Skeletal muscle satellite cell (primary cell): ENCODE measurements at regions not wholly inside any gene's neighbourhood (a gene's known extent, or its start where the extent isn't known, plus 50 kb on each side); places are given as distances from the start of the nearest gene placed in this dataset.

Experiments
- H3K27me3 ChIP-seq: 2 replicates; pipeline ENCODE4 v1.7.0; 2013; ENCODE audit warnings: low read length; ENCODE audit not compliant: control insufficient read depth, insufficient read depth
- H3K36me3 ChIP-seq: 2 replicates; pipeline ENCODE4 v1.7.0; 2013; ENCODE audit warnings: mild to moderate bottlenecking, control low read depth, low read length; ENCODE audit not compliant: insufficient read depth
- H3K4me1 ChIP-seq: 2 replicates; pipeline ENCODE4 v1.7.0; 2013; ENCODE audit warnings: low read length; ENCODE audit not compliant: control insufficient read depth, insufficient read depth
- H3K4me2 ChIP-seq: 2 replicates; pipeline ENCODE4 v1.7.0; 2013; ENCODE audit warnings: mild to moderate bottlenecking, low read length
- H3K4me3 ChIP-seq: 2 replicates; pipeline ENCODE4 v1.7.0; 2013; ENCODE audit warnings: low read length
- H3K9ac ChIP-seq: 2 replicates; pipeline ENCODE4 v1.7.0; 2013; ENCODE audit warnings: mild to moderate bottlenecking, low read depth, low read length, moderate library complexity
- H3K9me3 ChIP-seq: replicated peaks from 2 replicates; pipeline ENCODE4 v1.7.0; 2013; ENCODE audit warnings: mild to moderate bottlenecking, control low read depth, low read length

DNA sequence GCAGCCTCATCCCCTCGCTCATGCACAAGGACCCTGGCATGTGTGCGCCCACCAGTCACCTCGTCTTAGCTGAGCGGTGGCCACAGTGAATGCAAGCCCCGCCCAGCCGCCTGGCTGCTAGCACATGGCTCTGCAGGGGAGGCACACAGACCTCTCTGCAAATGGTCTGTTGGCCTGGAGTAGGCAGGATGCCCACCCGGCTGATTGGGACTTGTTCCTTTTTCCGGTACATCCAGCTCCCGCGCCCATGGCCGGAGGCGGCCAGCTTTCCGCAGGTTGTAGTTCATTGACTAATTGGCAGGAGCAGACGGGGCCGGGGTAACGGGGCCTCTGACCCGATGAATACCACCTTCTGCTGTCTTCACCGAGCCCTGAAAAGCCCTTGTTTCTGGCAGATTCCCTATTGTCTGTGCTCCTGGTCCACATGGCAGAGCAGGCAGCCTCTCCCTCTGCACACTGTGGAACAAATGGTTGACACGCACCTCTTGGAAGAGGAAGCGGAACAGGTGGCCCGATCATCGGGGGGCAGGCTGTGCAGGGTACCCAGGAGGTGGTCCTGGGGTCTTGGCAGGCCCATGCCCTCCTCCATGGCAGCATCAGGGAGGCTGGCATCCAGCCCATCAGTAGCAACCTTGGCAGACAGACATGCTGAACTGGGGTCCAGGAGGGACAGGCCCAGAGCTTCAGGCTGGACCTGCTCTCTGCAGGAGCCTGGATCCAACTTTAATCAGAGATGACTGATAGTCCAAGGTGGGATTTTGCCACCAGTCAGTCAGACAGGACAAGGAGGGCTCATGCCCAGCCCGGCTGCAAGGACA is 1512.0 kb downstream of the BRD1 start:
- H3K9me3 ChIP-seq, result peaks cover 27% of the 10 kb centered on the region
- H3K27me3 ChIP-seq, result no peaks in the 10 kb centered on the region
- no peak overlapping the region for H3K4me2 ChIP-seq
- H3K4me3 ChIP-seq, result no peak overlapping the region
- H3K36me3 ChIP-seq, result no peaks in the 10 kb centered on the region
- H3K9ac ChIP-seq, result no peak overlapping the region
- H3K4me1 ChIP-seq, result no peaks in the 10 kb centered on the region

DNA sequence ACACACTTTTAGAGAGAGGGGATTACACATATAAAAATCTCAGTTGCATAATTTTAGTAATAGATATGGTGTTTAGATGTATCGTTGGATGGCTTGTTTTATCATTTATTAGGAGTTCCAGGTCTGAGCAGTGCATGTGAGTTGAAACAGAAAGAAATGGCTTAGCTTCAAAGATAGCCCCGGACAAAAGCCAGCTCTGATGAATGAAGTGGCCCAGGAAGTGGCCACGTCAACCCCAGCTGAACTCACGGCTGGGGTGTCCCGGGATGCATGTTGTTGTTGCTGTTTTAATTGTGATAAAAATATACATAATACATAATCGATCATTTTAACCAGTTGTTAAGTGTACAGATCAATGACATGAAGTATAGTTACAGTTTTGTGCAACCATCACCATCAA is 1513.6 kb downstream of the BRD1 start:
- Histone ChIP-seq H3K4me2 (no peak overlapping the region), H3K4me1 (no peaks in the 10 kb centered on the region), H3K9me3 (peaks cover 31% of the 10 kb centered on the region)

DNA sequence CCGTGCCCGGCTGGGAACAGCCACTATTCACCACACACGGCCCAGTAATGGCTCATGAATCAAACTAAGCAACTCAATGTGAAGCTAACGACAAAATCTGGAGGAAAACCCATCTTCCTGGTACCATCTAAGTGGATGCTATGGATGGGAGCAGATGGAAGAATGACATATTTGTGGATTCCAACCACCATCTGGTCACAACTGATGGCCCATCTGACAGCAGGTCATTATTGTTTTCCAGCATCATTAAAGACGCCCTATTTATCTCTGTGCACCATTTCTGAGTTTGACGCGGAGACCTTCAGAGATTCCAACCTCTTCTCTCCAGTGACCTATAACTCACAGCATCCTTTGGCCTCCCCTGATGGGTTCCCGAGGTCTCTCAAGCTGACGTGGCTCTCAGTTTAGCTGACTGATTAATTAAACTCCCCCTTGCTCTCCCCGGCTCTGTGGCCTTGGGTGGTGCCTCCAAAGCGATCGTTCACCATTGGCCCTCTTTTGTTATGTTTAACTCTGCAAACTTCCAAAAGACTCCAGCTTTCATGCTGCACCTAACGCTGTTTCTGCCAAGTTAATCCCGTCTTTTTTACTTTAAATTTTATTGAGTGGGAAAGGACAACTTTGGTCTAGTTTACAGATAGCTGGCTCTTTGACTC is 1514.4 kb downstream of the BRD1 start:
- no peak overlapping the region for H3K9ac ChIP-seq
- no peaks in the 10 kb centered on the region for H3K4me1 ChIP-seq
- H3K4me3 ChIP-seq, result no peak overlapping the region
- no peaks in the 10 kb centered on the region for H3K36me3 ChIP-seq
- H3K4me2 ChIP-seq, result no peak overlapping the region
- H3K27me3 ChIP-seq, result no peaks in the 10 kb centered on the region
- peaks cover 34% of the 10 kb centered on the region for H3K9me3 ChIP-seq

More for the DNA sequence above, 1513.6 kb downstream of the BRD1 start:
- H3K27me3 ChIP-seq, result no peaks in the 10 kb centered on the region
- no peaks in the 10 kb centered on the region for H3K36me3 ChIP-seq
- H3K9ac ChIP-seq, result no peak overlapping the region
- no peak overlapping the region for H3K4me3 ChIP-seq

DNA sequence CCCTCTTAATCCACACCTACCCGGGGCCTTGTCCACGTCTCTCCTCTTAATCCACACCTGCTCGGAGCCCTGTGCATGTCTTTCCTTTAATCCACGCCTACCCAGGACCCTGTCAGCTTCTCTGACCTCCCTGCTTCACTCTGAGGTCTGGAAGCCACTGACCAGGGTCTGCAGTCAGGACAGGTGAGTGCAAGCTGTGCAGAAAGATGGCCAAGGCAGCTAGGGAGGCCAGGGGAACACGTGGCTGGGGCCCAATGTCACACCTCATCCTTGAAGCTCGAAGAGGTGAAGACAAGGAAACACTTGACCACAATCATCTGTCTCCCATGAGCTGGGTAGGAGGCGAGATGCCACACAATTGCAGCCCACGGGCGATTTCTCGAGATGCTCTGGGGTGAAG is 1516.9 kb downstream of the BRD1 start:
- Histone ChIP-seq H3K36me3 (no peaks in the 10 kb centered on the region), H3K4me1 (no peaks in the 10 kb centered on the region), H3K4me2 (no peak overlapping the region), H3K27me3 (no peaks in the 10 kb centered on the region), H3K9me3 (peaks cover 27% of the 10 kb centered on the region), H3K9ac (no peak overlapping the region), H3K4me3 (no peak overlapping the region)

DNA sequence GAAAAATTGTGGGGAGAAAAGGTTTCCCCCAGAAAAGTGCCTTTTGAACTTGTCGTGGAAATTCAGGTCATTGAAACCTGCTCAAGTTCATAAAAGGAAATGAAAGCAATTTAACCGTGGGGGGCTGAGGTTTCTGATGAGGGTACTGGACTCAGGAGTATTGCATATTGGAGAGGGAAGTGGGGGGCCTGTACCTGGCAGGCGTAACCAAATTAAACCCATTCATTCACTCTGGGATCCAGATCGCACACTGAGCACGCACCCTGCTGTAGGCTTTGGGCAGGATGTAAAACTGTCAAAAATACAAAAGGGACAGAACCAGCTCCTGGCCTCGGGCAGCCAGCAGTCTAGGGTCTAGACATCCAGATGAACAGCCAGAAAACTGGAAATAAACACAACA is 1517.4 kb downstream of the BRD1 start:
- no peaks in the 10 kb centered on the region for H3K4me1 ChIP-seq
- H3K9ac ChIP-seq, result no peak overlapping the region
- H3K4me2 ChIP-seq, result no peak overlapping the region
- no peak overlapping the region for H3K4me3 ChIP-seq
- peaks cover 25% of the 10 kb centered on the region for H3K9me3 ChIP-seq
- H3K27me3 ChIP-seq, result no peaks in the 10 kb centered on the region
- no peaks in the 10 kb centered on the region for H3K36me3 ChIP-seq

DNA sequence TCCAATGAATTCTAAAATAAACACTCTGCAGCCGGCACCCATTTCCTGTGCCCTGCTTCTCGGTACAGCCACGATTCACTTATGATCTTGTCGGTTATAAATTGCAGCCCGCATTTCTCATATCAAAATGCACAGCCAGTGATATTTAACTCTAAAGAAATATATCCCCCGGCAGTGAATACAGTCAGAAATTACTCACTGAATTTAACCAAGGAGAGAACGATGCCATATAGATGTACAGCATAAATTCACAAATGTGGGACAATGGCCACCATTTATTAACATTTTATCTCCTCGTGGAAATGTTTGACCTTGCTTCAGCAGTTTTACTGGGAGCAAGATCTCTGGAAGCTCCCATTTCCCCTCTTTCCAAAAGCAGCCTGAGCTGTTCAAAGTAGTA is 1517.8 kb downstream of the BRD1 start:
- no peak overlapping the region for H3K4me2 ChIP-seq
- H3K27me3 ChIP-seq, result no peaks in the 10 kb centered on the region
- H3K36me3 ChIP-seq, result no peaks in the 10 kb centered on the region
- H3K9ac ChIP-seq, result no peak overlapping the region
- no peaks in the 10 kb centered on the region for H3K4me1 ChIP-seq
- no peak overlapping the region for H3K4me3 ChIP-seq
- peaks cover 22% of the 10 kb centered on the region for H3K9me3 ChIP-seq

DNA sequence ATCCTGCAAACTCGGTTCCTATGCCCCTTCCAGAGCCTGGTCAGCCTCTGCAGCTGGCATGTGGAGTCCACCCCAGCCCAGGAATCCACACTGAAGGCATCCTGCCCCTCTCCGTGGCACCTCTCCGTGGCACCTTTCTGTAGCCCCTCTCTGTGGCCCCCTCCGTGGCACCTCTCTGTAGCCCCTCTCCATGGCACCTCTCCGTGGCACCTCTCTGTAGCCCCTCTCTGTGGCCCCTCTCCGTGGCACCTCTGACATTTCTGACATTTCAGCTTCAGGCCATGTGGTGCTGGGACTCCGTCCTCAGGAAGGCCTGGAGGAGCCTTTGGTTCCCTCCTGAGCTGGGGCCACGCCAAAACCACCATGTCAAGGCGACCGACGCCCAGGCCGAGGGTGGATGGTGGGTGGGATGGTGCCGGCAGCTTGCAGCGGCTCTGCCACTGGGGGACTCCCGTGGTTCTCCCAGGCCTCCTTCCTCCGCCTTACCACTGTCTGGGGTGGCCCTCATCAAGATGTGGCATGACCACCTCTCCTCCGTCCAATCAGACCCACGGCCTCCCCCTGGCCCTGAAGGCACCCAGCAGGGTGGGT is 1518.5 kb downstream of the BRD1 start:
- Histone ChIP-seq H3K9me3 (peaks cover 21% of the 10 kb centered on the region), H3K27me3 (no peaks in the 10 kb centered on the region), H3K4me2 (no peak overlapping the region)

DNA sequence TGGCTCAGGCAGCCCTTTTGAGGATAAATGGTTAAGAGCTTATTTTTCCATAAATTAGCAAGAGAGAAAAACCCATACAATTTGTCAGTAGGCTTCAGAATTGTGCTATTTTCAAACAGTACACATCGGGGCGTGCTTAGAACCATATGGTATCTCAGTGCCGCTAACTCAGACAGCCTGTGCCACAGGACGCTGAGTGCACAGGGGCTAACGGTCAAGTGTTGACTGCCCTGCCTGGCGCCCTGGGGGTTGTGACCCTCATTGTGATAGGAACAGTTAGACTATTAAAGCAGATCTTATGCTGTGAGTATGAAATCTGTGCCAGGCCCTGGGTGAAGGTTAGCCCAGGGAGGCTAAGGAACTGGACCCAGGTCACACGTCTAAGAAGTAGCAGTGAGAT is 1519.7 kb downstream of the BRD1 start:
- Histone ChIP-seq H3K9ac (no peak overlapping the region), H3K4me2 (no peak overlapping the region), H3K27me3 (no peaks in the 10 kb centered on the region), H3K4me1 (no peaks in the 10 kb centered on the region), H3K36me3 (no peaks in the 10 kb centered on the region), H3K9me3 (peaks cover 22% of the 10 kb centered on the region), H3K4me3 (no peak overlapping the region)

More for the DNA sequence above, 1518.5 kb downstream of the BRD1 start:
- Histone ChIP-seq H3K9ac (no peak overlapping the region), H3K4me1 (no peaks in the 10 kb centered on the region), H3K4me3 (no peak overlapping the region), H3K36me3 (no peaks in the 10 kb centered on the region)

DNA sequence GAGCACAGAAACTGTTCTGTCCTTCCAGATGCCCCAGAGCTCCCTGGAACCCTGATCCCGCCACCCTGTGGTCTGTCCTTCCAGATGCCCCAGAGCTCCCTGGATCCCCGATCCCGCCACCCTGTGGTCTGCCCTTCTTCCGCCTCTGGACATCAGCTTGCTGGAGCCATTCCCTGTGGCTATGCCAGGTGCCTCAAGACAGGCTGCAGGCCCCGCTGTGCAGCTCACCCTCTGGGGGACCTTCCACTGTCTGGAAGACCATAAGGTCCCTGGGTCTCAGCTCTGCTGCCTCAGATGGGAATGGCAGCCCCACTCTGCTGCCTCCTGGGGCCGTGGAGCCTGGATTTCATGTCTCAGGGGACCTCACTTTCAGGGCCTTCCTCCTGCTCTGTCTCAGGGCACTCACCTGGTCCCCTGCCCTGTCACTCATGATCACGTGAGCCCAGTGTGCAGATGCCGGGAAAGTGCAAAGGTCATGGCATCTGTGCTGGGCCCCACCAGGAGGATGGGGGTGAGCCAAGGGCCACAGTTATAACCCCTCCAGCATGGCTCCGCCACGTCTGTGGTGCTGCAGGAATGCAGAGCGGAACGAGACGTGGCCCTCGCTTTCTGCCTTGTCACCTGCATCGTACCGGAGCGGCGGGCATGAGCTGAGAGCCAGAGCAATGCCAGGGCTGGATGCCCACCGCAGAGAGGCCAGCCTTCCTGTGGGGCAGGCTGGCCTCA is 1520.7 kb downstream of the BRD1 start:
- Histone ChIP-seq H3K36me3 (no peaks in the 10 kb centered on the region), H3K4me1 (no peaks in the 10 kb centered on the region), H3K9ac (no peak overlapping the region), H3K4me3 (no peak overlapping the region), H3K27me3 (no peaks in the 10 kb centered on the region), H3K9me3 (peaks cover 24% of the 10 kb centered on the region), H3K4me2 (no peak overlapping the region)

DNA sequence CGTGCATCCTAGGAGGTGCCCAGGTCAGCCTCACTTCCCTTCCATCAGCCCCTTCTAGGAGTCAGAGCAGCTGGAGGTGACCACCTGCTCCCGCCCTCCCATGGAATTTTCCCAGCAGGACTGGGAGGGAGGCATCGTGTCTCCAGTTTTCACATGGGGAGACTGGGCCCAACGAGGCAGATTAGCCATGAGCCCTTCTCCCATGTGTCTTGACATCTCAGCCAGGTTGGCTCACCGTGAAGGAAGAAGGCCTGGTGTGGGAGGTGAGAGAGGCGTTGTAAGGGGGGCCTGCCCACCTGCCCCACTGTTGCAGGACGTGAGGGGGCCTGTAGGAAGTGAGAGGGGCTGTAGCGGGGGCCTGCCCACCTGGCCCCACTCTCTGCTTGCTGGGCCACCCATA is 1521.4 kb downstream of the BRD1 start:
- Histone ChIP-seq H3K9ac (no peak overlapping the region), H3K27me3 (no peaks in the 10 kb centered on the region), H3K9me3 (peaks cover 24% of the 10 kb centered on the region), H3K4me3 (no peak overlapping the region), H3K4me2 (no peak overlapping the region), H3K4me1 (no peaks in the 10 kb centered on the region), H3K36me3 (no peaks in the 10 kb centered on the region)

DNA sequence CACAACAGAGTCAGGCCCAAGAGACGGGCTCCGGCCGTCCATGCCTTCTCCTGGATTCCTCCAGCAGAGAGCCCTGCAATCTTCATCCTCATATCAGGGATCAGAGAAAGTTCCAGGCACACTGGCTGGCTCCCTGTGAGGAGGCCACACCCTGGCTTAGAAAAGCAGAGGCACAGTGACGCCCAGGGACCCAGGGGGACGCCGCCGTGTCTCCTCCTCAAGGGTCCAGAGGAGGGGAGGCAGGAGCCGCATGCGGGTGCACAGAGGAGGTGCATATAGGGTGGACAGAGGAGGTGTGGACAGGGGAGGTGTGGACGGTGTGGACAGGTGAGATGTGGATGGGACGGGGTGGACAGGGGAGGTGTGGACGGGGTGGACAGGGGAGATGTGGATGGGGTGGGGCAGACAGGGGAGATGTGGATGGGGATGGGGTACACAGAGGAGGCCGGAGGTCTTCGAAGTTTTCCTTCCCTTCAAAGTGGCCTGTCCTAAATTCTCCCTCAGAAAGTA is 1521.9 kb downstream of the BRD1 start:
- Histone ChIP-seq H3K4me2 (no peak overlapping the region), H3K4me3 (no peak overlapping the region), H3K4me1 (no peaks in the 10 kb centered on the region), H3K27me3 (no peaks in the 10 kb centered on the region), H3K9ac (no peak overlapping the region), H3K9me3 (peaks cover 25% of the 10 kb centered on the region), H3K36me3 (no peaks in the 10 kb centered on the region)
